NCI-H2081 (cell line): ENCODE measurements at regions not wholly inside any gene's neighbourhood (a gene's known extent, or its start where the extent isn't known, plus 50 kb on each side); places are given as distances from the start of the nearest gene placed in this dataset.

Experiments
- DNase-seq, 2 experiments: peaks; one replicate each; lab custom pipeline; 2025; lab: John Stamatoyannopoulos, UW

- no peak for DNase-seq
Measured at GRCh38 chr1:48164571-48164970, 57.9 kb upstream of the SLC5A9 start.

GRCh38 chr1:48160486-48161132 is 61.9 kb upstream of the SLC5A9 start:
- no peak for DNase-seq

GRCh38 chr1:48139275-48139674 is 83.2 kb upstream of the SLC5A9 start:
- no peak for DNase-seq

GRCh38 chr1:48127735-48128685 is 94.5 kb upstream of the SLC5A9 start:
- DNase-seq, result no peak

- no peak for DNase-seq
Measured at GRCh38 chr1:48123647-48124046, 98.9 kb upstream of the SLC5A9 start.

- no peak for DNase-seq
Measured at GRCh38 chr1:48121955-48122354, 100.6 kb upstream of the SLC5A9 start.

GRCh38 chr1:48120621-48121020 is 101.9 kb upstream of the SLC5A9 start:
- DNase-seq, result no peak

GRCh38 chr1:48115835-48116234 is 106.7 kb upstream of the SLC5A9 start:
- DNase-seq, result no peak

GRCh38 chr1:48114596-48115382 is 107.7 kb upstream of the SLC5A9 start:
- no peak for DNase-seq

- peak; percentile 56 to 68 for DNase-seq
Measured at GRCh38 chr1:48109390-48110013, 112.3 kb upstream of the TRABD2B start.

GRCh38 chr1:48107516-48107915 is 110.3 kb upstream of the TRABD2B start:
- DNase-seq, result no peak

- DNase-seq, result no peak
Measured at GRCh38 chr1:48106049-48106448, 108.9 kb upstream of the TRABD2B start.

- no peak for DNase-seq
Measured at GRCh38 chr1:48105165-48105564, 108.0 kb upstream of the TRABD2B start.

- no peak for DNase-seq
Measured at GRCh38 chr1:48103495-48103894, 106.3 kb upstream of the TRABD2B start.

GRCh38 chr1:48102766-48103165 is 105.6 kb upstream of the TRABD2B start:
- no peak for DNase-seq

GRCh38 chr1:48099072-48099773 is 102.0 kb upstream of the TRABD2B start:
- DNase-seq, result peak; percentile 18 to 73

GRCh38 chr1:48093696-48094528 is 96.7 kb upstream of the TRABD2B start:
- peak; percentile 87 to 88 for DNase-seq

- DNase-seq, result no peak
Measured at GRCh38 chr1:48093147-48093546, 96.0 kb upstream of the TRABD2B start.

- DNase-seq, result no peak
Measured at GRCh38 chr1:48092401-48092800, 95.2 kb upstream of the TRABD2B start.

- DNase-seq, result no peak
Measured at GRCh38 chr1:48089356-48089891, 92.2 kb upstream of the TRABD2B start.
